Osteocyte (in vitro differentiated cells): ENCODE measurements at regions not wholly inside any gene's neighbourhood (a gene's known extent, or its start where the extent isn't known, plus 50 kb on each side); places are given as distances from the start of the nearest gene placed in this dataset.

Experiments used
- DNase-seq: peaks from one replicate; pipeline ENCODE4 v3.0.0; 2021; ENCODE audit warnings: mixed read lengths; ENCODE audit not compliant: unreplicated experiment; ENCODE audit errors: extremely low spot score
- H3K27ac Mint-ChIP-seq: one replicate; pipeline ENCODE4 v1.8.0; 2021; ENCODE audit warnings: mild to moderate bottlenecking, mixed read lengths; ENCODE audit not compliant: unreplicated experiment
- H3K27me3 Mint-ChIP-seq: one replicate; pipeline ENCODE4 v1.8.0; 2021; ENCODE audit warnings: mixed read lengths; ENCODE audit not compliant: unreplicated experiment
- H3K36me3 Mint-ChIP-seq: one replicate; pipeline ENCODE4 v1.8.0; 2021; ENCODE audit warnings: mixed read lengths; ENCODE audit not compliant: unreplicated experiment
- H3K4me1 Mint-ChIP-seq: one replicate; pipeline ENCODE4 v1.8.0; 2021; ENCODE audit warnings: mixed read lengths; ENCODE audit not compliant: unreplicated experiment
- H3K4me3 Mint-ChIP-seq: one replicate; pipeline ENCODE4 v1.8.0; 2021; ENCODE audit warnings: mild to moderate bottlenecking, moderate library complexity, mixed read lengths; ENCODE audit not compliant: unreplicated experiment
- H3K9me3 Mint-ChIP-seq: one replicate; pipeline ENCODE4 v1.8.0; 2021; ENCODE audit warnings: mixed read lengths; ENCODE audit not compliant: unreplicated experiment
- TF ChIP-seq, protein P1 (sequence below): fragments of 200-600 bp; sonication (generic); IDR thresholded peaks from 2 replicates; pipeline ENCODE4 v1.5.0; 2021; ENCODE audit warnings: antibody characterized with exemption, mild to moderate bottlenecking, moderate library complexity

DNA sequence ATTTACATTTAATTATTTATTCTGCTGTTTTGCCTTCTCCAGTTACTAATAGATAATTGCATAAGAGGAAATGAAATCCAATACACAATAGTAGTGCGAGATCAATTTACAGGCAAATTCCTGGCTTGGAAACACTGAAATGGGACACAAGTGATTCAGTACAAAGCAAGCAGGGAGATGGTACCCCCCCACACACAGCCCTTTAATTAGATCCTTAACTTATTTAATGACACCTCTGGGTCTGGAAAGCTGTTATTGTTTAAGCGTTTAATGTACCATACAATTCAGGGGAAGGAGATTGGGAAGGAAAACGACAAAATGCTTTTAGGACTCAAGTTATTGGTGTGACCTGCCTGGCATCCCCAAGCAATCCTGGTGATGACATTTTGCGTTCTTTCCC, 318.2 kb downstream of the NPIPA8 start:
- Mint-ChIP-seq H3K36me3 (no peaks in the 10 kb centered on the region), H3K4me1 (no peaks in the 10 kb centered on the region), H3K27me3 (no peaks in the 10 kb centered on the region), H3K27ac (no peak overlapping the region), H3K9me3 (peaks cover 19% of the 10 kb centered on the region), H3K4me3 (no peak overlapping the region)
- no peak for DNase-seq
- TF ChIP-seq, protein P1, sequence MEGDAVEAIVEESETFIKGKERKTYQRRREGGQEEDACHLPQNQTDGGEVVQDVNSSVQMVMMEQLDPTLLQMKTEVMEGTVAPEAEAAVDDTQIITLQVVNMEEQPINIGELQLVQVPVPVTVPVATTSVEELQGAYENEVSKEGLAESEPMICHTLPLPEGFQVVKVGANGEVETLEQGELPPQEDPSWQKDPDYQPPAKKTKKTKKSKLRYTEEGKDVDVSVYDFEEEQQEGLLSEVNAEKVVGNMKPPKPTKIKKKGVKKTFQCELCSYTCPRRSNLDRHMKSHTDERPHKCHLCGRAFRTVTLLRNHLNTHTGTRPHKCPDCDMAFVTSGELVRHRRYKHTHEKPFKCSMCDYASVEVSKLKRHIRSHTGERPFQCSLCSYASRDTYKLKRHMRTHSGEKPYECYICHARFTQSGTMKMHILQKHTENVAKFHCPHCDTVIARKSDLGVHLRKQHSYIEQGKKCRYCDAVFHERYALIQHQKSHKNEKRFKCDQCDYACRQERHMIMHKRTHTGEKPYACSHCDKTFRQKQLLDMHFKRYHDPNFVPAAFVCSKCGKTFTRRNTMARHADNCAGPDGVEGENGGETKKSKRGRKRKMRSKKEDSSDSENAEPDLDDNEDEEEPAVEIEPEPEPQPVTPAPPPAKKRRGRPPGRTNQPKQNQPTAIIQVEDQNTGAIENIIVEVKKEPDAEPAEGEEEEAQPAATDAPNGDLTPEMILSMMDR, result no peak

DNA sequence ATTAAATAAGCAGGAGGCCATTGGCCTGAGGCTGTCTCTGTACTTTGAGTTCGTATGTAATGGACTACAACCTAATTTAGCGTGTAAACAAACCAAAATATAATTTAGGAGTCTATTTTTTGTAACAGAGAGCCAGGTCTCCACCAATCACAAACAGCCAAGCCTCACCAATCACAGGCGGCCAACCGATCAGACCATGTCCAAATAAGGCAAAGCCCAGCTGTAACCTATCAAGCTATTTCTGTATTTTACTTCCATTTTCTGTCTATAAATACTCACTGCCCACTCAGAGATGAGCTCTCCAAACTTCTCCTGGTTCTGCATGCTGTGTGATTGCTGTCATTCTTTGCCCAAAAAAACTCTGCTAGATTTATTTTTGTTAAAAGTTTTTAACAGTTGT, 322.7 kb downstream of the NPIPA8 start:
- TF ChIP-seq, protein P1, result no peak
- no peaks in the 10 kb centered on the region for H3K4me1 Mint-ChIP-seq
- no peaks in the 10 kb centered on the region for H3K27me3 Mint-ChIP-seq
- peaks cover 37% of the 10 kb centered on the region for H3K9me3 Mint-ChIP-seq
- DNase-seq, result no peak
- no peak overlapping the region for H3K4me3 Mint-ChIP-seq
- H3K36me3 Mint-ChIP-seq, result no peaks in the 10 kb centered on the region
- H3K27ac Mint-ChIP-seq, result no peak overlapping the region

DNA sequence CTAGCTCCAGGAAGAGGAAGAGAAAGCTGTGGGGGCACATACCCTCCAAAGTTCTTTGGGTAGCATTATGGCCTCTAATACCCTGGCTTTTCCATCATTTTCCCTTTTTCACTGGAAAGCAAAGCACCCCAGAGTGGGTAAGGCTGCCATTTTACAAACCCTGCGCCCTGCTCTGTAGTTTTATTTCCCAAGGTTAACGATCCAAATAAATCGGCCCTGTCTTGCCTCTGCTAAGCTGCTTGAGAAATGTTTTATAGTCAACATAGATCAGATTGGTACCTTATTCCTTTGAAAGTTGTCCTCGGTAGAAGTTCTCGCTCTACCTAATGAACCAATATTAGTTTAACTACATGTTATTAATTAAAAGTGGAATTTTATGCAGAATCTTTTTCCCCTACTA, 328.2 kb downstream of the NPIPA8 start:
- H3K4me1 Mint-ChIP-seq, result no peaks in the 10 kb centered on the region
- no peak for DNase-seq
- H3K36me3 Mint-ChIP-seq, result no peaks in the 10 kb centered on the region
- H3K27ac Mint-ChIP-seq, result no peak overlapping the region
- TF ChIP-seq, protein P1, result no peak
- H3K27me3 Mint-ChIP-seq, result no peaks in the 10 kb centered on the region
- peaks cover 33% of the 10 kb centered on the region for H3K9me3 Mint-ChIP-seq
- no peak overlapping the region for H3K4me3 Mint-ChIP-seq

DNA sequence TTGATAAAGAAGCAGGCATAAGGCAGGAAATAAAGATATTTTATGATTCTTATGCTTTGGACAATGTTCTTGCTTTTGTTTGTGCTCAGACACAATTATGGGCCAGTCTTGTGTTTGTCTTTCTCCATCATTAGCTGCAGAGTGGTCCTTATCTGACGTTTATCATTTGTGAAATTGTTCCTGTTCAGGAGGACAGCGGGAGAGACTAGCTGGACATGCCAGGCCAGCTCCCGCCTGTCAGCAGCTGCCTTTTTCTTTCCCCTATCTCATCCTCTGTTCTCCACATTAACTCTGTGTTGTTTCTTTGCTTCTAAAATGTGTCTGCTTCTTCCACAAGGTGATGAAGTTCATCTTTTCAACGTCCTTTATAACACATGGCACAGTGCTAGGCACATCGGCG, 333.5 kb downstream of the NPIPA8 start:
- Mint-ChIP-seq H3K4me1 (no peaks in the 10 kb centered on the region), H3K9me3 (peaks cover 12% of the 10 kb centered on the region), H3K27me3 (no peaks in the 10 kb centered on the region), H3K27ac (no peak overlapping the region), H3K4me3 (no peak overlapping the region), H3K36me3 (no peaks in the 10 kb centered on the region)
- DNase-seq, result no peak
- TF ChIP-seq, protein P1, result no peak

DNA sequence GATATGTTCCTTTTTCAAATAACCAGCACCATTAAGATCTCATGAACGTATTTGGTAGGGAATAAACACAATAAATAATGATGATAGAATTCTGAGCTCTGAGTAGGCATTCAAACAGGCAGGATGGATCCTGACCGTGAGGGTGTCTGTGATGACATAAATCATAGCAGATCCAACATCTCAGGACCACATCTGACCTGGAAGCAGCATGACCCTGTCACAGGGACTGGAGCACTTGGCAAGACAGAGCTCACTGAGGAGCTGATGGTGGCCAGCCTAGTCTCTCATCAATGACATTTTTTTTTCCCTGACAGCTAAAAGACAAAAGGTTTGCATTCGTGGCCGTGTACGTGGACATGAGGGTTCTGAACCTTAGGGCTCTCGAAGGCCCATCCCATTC, 337.5 kb downstream of the NPIPA8 start:
- Mint-ChIP-seq H3K4me3 (no peak overlapping the region), H3K9me3 (peaks cover 16% of the 10 kb centered on the region), H3K27ac (no peak overlapping the region), H3K27me3 (no peaks in the 10 kb centered on the region), H3K4me1 (no peaks in the 10 kb centered on the region), H3K36me3 (no peaks in the 10 kb centered on the region)
- TF ChIP-seq, protein P1, result no peak
- DNase-seq, result no peak
